HG03159 (cell line): ENCODE measurements at regions not wholly inside any gene's neighbourhood (a gene's known extent, or its start where the extent isn't known, plus 50 kb on each side); places are given as distances from the start of the nearest gene placed in this dataset.

ENCODE experiments used
- ATAC-seq: cut with Tn5 transposase; IDR thresholded peaks from one replicate; pipeline ENCODE4 v1.9.1; 2021; ENCODE audit warnings: mild to moderate bottlenecking, moderate library complexity; ENCODE audit not compliant: unreplicated experiment

DNA sequence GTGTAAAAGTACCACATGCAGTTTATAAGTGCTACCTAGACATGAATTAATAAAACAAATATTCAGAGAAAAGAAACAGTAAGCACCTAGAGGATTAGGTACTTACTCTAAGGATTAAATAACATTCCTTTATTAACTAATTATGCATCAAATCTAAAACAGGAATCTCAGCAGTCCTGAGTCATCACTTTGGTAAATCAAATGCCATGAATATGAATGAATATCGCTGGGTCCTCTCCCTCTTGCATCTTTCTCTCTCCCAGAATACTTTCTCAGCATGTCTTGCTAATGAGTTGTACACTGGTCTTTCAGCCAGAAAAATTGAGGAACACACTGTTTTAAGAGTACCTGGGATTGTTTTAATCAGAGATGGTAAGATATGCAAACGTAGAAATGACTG, 225.5 kb upstream of the NFE2L3 start:
- ATAC-seq: no peak

DNA sequence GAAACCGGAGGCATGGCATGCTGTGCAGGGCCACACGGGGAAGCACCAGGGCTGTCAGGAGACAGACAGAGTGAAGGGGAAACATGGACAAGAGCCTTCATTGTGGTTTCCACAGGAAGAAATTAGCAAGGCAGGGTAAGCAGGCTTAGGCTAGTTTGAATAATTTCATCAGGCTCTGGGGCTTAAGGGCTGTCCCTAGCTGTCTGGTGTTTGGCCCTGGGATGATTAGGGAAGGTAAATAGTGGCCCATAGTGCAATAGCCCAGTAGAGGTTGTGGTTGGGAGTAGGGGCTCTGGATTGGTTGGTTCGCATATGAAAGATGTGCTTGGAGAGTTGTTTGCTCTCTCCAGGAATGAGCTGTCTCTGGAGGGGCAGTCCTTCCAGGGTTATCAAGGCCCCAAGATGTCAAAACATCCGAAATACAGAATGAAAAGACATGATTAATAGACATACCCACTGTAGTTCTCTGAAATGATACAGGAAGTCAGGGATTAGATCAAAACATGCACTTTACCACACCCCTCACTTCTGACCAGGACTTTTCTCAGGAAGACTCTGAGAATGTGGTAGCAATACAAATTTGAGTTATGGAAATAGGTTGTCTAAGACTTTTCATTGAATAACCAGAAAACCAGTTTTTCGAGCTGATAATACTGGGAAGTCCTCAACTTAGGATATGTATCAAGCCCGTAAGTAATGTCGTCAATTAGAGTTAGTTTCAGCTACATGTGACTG, 224.9 kb upstream of the NFE2L3 start:
- ATAC-seq: no peak

DNA sequence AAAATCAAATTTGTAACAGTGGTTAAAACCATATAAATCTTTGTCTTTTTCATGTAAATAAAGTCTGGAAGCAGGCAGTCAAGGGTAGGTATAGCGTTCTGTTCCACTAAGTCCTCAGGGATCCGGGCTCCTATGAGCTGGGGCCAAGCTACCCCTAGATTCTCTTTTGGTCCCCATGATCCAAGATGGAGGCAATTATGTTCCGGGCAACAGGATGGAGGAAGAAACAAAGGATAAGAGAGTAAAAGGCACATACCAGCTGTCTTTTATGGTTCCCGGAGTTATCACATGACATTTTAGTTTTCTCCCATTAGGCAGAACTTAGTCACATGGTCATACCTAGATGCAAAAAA, 224.4 kb upstream of the NFE2L3 start:
- ATAC-seq: no peak

DNA sequence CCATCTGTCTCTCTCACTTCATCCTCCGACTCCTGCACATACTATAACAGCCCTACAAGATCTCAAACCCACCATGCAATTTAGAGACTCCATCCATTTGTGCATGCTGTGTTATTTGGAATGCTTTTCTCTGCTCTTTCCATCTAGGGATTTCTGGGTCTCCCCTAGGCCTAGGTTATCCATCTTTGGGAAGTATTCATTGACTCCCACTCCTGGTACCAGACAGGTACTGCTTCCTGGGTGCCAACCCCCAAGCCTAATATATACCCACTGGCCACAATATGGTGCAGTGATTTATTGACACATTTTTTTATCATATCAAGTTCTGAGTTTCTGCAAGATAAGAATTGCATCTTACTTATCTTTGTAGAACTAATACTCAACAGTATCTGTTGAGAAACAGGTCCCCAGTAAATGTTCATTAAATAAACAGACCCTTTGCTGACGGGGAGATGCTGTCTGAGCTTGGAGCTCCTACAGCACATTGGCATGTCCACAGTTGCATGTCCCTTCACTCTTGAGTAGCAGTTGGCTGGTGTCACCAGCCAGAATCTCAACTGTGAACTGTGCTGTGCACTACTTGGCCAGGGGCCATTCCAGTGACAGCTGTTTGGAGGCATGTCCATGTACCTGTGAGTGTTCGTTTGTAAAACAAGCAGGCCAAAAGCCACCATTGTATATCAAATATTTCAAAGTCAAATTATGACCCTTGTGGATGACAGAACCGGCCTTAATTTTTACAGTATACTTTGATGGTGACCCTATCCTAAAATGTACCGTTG, 223.3 kb upstream of the NFE2L3 start:
- ATAC-seq: no peak

DNA sequence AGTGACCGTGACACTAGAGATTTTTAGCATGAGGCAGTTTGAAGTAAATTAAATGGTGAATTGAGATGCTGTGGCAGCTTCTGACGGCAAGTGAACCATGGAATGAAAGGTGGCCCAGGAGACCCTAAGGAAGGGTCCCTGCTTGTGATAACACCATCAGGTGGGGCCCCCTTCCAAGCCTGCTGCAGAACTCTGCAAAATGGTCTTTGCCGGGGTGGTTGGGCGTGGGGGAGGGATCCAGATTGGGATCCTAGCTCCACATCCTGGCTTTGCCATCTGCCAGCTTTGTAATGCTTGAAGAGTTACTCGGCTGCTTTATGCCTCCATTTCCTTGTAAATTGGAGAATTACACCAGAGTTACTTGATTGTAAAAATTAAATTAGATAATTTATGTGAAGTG, 222.6 kb upstream of the NFE2L3 start:
- no peak for ATAC-seq

DNA sequence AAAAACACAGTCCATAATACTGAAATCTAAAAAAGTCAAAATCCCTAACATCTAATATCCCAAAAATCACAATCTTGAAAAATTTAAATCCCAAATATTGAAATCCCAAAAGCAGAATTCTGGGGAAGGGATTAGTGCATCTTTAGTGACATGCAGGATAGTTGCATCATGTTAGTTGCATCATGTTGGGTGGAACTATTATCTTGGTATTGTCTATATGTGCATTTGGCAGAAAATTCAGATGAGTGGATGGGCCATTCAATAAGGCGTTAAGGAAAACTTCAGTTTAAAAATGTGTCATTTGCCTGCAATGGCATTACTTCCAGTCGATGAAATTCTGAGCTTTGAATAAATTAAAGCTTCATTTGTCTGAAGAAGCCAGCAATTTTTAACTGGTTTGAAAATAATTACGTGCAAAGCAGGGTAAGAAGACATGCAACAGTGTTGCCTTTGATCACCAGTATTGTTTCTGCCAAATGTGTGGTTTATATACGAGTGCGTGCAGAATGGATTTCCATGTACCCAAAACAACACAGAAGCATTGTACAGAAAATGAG, 221.4 kb upstream of the NFE2L3 start:
- no peak for ATAC-seq

DNA sequence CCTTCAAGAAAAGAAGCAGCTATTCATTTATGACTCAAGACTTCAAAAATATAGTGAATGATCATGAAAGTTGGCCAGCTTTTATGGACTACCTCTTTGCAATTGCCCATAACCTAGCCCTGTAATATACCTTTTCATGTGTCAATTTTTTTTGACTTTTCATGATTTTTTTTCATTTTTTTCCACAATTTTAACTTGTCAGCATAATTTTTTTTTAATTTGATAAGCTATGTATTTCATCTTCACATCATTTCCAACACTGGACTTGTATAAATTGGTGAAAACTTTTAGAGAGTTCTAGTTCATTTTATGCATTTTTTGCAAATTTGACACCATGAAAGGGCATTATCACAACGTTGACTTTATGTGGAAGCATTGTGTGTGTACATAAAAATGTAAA, 220.8 kb upstream of the NFE2L3 start:
- no peak for ATAC-seq

DNA sequence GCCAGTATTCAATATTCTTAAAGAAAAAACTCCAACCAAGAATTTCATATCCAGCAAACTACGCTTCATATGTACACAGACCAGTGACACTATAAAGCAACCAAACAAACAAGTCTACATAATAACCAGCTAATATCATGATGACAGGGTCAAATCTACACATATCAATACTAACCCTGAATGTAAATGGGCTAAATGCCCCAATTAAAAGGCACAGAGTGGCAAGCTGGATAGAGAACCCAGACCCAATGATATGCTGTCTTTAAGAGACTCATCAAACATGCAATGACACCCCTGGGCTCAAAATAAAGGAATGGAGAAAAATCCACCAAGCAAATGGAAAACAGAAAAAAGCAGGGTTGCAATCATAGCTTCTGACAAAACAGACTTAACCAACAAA, 218.1 kb upstream of the NFE2L3 start:
- ATAC-seq: no peak

DNA sequence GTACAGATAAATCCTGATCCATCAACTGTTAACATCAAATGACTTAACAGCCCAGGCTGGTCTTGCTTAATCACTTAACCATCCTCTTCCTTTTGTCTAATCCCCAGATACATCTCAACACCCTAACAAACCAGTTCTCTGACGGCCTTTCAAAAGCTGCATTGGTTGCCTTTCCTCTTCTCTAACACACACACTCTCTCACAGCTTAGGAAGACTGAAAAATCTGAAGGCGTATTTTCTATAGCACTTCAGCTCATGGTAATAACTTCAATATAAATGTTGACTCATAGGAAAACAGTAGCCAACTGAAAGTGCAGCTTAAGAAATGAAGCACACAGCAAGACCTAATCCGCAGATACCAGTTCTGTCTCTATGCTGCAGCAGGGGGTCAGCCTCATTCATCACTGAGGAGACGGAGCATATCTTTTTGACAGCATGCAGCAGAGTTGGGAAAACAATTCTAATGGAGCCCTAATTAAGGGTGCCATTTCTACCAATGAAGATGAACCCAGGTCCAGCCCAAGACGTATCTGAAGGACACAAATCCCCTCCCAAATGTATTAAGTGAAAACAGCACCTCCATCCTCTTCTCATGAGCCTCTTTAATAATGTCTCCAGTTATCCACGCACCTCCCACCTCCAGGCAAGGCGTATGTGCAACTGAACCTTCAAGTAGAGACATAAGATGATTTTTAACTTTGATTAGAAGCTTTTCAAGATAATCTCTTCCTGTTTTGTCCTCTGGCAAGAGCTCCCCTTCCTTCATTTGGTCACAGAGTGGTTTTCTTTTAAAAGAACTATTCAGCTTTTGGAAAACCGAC, 211.7 kb upstream of the NFE2L3 start:
- no peak for ATAC-seq

DNA sequence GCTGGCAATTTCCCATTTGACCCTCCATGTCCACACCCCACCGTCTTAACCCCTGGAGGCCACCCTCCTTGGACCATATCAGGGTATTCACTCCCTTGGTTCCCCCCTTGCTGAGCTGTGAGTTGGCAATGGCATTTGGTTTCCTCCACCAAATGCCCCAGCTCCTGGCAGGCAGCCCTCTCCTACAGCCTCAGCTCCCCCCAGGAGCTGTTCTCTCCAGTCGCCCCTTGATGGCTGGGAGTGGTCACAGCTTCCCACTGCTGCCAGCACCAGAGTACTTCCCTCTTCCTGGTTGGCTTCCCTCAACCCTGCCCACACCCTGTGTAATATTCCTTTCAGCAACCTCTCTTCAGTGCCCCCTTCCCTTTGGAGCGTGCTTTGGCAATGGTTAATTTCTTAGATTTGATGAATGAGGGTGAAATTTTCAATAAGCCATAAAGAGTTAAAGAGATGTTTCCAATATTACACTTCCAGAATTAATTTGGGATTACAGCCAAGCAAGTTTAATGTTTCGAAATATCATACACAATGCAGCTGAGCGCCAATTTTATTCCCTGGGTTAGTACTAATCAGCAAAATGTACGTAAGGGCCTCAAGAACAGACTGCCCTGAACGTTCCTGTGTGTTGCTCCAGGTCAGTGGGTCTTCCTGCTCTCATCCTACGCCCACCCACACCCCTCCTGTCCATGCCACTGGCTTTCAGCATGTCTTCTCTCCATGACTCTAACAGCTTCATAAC, 207.1 kb upstream of the NFE2L3 start:
- no peak for ATAC-seq

DNA sequence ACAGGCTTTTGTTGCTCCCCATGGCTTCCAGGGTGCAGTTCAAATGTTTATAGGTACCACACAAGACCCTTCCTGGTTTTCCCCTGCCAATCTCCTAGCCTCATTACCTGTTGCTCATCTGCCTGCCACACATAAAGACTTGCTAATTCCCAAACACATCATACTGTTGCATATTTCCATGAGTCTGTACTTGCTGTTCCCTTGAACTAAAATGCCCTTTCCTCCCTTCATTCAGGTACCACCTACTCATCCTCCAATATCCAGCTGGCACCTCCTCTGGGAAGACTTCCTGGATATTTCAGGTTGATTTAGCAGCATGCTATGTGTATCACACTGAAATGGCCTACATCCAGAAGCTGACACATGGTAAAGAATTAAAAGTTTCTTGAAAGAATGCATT, 206.4 kb upstream of the NFE2L3 start:
- ATAC-seq: no peak

DNA sequence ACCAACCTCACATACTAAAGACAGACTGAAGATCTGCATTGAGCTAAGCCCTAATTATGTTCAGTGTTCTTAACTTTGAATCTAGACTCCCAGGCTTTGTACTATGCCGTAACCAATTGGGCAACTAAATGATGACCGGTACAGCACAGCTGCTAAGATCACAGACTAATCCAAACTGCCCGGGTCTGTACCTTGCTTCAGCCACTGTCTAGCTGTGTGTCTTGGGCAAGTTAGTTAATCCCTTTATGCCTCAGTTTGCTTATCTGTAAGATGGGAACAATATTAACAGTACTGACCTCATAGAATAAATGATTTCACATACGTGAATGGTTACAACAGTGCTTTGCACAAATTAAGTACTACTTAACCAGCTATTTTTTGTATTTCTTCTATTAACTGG, 205.8 kb upstream of the NFE2L3 start:
- ATAC-seq: no peak

DNA sequence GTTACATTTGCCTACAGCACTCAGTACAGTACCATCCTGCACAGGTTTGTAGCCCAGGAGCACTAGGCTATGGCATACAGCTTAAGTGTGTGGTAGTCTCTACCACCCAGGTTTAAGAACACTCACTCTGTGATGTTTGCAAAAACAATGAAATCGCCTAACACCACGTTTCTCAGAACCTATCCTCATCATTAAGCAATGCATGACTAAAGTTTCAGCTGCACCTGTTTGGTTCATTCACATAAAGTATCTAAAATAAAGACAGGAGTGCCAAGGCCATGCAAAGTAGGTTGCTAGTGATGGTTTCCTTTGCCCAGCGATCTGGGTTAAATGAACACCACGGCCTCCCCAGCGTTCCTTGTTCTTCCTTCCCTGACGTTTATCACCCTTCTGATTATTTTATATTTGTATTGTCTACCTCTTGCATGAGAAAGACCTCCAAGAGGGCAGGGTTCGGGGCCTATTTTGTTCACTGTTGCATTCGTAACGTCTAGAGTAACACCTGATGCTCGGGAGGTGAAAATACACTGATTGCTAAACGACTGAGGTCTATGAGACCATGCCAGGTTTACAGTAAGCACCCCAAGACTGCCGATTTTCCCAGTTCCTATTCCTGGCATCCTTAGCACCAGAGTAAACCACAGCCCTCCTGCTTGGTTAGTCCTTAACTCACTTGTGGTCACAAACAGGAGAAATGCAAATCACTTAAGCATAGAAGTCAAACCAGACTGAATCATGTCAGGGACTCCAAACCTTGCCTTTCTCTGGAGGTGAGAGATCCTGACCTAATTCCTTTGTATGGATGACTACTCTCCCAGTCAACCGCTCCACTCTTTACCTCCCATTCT, 204.1 kb upstream of the NFE2L3 start:
- ATAC-seq: no peak

DNA sequence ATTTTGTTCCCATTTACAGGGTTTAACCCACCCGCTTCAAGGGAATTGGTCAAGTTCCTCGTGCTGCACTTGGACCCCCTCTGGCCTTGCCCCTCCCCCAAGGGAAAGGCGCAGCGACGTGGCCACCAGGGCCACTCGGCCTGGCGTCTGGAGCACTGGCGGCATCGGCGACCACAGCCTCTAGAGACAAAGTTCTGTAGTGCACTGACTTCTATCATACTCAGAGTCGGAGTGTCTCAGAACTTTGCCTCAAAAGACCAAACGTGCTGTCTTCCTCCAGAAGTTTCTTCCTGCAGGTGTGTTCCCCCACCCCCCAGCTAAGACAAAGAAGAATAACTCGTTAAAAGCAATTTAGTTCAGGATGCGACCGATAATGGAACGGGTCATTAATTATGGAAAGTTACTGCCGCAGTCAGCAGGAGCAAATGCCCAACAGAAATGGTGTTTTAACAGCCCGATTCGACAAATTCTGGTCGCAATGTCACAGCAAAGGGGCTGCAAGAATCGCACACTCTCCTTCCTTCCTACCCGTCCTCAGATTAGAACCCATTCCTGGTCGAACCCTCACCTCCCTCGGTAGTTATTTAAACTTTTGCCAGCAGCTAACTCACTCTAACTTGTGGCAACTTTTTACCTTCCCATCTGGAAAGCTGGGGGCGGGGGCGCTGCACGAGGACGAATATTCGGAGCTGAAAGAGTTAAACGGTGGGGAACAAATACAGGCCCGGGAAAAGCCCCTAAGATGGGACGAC, 202.1 kb upstream of the NFE2L3 start:
- ATAC-seq: no peak

DNA sequence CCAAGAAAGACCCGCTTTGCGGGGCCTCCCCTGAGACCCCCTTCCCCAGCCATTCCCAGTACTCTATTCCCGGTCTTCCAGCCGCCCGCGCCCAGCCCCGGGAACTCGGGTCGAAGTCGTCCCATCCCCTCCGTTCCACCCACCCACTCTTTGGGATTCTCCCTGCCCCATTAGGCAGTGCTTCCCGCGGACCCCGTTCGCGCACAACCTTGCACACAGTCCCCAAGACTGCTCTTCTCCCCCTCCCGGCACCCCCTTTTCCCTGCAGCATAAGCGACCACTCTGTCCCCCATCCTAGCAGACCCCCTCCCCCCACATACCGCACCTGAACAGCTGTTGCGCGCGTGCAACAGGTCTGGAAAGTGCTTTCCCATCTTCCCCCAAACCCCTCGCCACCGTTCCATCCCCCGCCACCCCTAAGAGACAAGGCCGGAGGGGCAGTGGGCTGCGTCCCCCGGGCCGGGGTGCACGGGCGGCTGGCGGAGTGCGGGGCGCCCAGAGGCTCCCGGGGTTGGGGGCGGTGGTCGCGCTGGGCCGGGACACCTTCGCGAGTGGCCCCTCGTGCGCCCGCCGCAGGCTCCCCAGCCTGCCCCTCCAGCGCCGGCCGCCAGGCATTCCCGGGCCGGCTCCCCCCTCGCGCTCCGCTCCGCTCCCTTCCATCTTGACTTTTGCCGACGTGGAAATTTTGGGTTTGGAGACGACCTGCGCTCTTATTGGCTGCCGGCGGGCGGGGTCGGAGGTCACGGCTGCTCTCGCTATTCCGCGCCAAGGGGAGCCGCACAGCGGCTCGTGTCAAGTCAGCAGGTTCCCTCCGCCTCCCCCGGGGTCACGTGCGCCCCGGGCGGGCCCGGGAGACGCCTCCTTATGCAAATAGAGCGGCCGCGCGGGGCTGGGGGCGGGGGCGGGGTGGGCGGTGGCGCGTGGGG, 201.2 kb upstream of the NFE2L3 start:
- peak; percentile 87 for ATAC-seq

DNA sequence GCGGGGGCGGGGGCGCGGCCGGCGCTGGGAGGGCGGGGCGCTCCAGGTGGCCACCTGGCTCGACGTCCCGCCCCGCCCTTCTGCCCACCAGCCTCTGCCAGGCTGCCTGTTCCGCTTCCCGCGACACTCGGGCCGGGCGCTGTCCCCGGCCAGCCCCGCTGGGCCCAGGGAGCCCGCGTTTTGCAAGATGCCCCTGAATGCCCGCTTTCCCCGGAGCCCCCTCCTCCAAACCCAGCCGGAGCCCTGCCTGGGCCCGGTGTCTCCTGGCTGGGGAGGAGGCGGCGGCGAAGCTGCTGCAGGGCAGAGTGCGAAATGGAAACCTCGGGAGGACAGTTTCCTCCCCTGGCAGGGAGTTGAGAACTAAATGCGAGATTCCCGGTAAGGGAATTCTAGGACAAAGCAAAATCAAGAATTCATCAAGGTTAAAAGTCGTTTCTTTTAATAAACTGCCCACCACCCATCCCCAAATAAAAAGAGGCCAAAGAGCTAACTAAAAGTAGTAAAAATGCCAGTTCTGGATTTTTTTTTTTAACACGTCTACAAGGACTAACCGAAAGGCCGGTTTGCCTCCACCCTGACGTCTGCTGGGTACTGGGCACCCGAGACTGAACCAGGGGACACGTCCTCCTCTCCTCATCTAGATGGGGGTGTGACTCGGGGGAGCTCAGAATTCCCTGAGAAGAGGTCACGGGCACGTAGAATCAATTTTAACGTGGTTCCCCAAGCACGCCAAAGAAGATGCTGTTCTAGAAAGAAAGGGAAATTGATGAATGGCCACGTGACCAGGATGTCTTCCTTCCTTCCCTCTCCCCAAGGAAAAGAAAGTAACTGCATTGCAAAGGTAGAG, 200.4 kb upstream of the NFE2L3 start:
- no peak for ATAC-seq
